GM23338 (cell line): ENCODE measurements at regions not wholly inside any gene's neighbourhood (a gene's known extent, or its start where the extent isn't known, plus 50 kb on each side); places are given as distances from the start of the nearest gene placed in this dataset.

Source experiments
- ATAC-seq: fragments of 200-7000 bp; cut with Tn5 transposase; 3 replicates; pipeline ENCODE4 v1.9.1; 2020
- DNase-seq: peaks from one replicate; pipeline ENCODE4 v3.0.0-alpha.2; 2015; ENCODE audit warnings: low spot score
- H2AFZ ChIP-seq: fragments of 200-600 bp; sonication (generic); 2 replicates; pipeline ENCODE4 v1.8.0; 2016; ENCODE audit warnings: antibody characterized with exemption, mild to moderate bottlenecking, moderate library complexity
- H3F3A ChIP-seq: fragments of 200-600 bp; sonication (generic); replicated peaks from 2 replicates; pipeline ENCODE4 v1.8.0; 2017; ENCODE audit warnings: antibody characterized with exemption, mixed run types, low read depth
- H3K27ac ChIP-seq: fragments of 200-600 bp; sonication (generic); 2 replicates; pipeline ENCODE4 v1.6.1; 2016; ENCODE audit warnings: low read depth
- H3K27me3 ChIP-seq: fragments of 200-600 bp; sonication (generic); 2 replicates; pipeline ENCODE4 v1.8.0; 2016; ENCODE audit warnings: mild to moderate bottlenecking, mixed run types, moderate library complexity; ENCODE audit not compliant: insufficient read depth
- H3K36me3 ChIP-seq: fragments of 200-600 bp; sonication (generic); 2 replicates; pipeline ENCODE4 v1.8.0; 2016; ENCODE audit warnings: mild to moderate bottlenecking; ENCODE audit not compliant: insufficient read depth
- H3K4me1 ChIP-seq: fragments of 200-600 bp; sonication (generic); 2 replicates; pipeline ENCODE4 v1.8.0; 2016; ENCODE audit warnings: mild to moderate bottlenecking, moderate library complexity; ENCODE audit not compliant: insufficient read depth
- H3K4me2 ChIP-seq: fragments of 200-600 bp; sonication (generic); 2 replicates; pipeline ENCODE4 v1.7.1; 2017; ENCODE audit warnings: mixed run types
- H3K4me3 ChIP-seq: fragments of 200-600 bp; sonication (generic); 2 replicates; pipeline ENCODE4 v1.6.1; 2016; ENCODE audit warnings: mixed run types
- H3K79me2 ChIP-seq: fragments of 200-600 bp; sonication (generic); replicated peaks from 2 replicates; pipeline ENCODE4 v1.8.0; 2017; ENCODE audit warnings: mild to moderate bottlenecking; ENCODE audit not compliant: insufficient read depth
- H3K9me2 ChIP-seq: fragments of 200-600 bp; sonication (generic); 2 replicates; pipeline ENCODE4 v1.8.0; 2017; ENCODE audit not compliant: insufficient read depth
- H4K20me1 ChIP-seq: fragments of 200-600 bp; sonication (generic); replicated peaks from 2 replicates; pipeline ENCODE4 v1.8.0; 2017; ENCODE audit warnings: mild to moderate bottlenecking; ENCODE audit not compliant: insufficient read depth
- H3K27ac Mint-ChIP-seq: 2 replicates; pipeline ENCODE4 v1.8.0; 2020; ENCODE audit warnings: inconsistent platforms, mild to moderate bottlenecking, moderate library complexity, mixed read lengths
- H3K27me3 Mint-ChIP-seq: 3 replicates; pipeline ENCODE4 v1.8.0; 2022; ENCODE audit warnings: low read depth, mild to moderate bottlenecking, moderate library complexity, mixed read lengths, inconsistent platforms; ENCODE audit not compliant: insufficient read depth, poor library complexity
- H3K36me3 Mint-ChIP-seq: 3 replicates; pipeline ENCODE4 v1.8.0; 2021; ENCODE audit warnings: low read depth, mild to moderate bottlenecking, inconsistent platforms, moderate library complexity, mixed read lengths
- H3K4me1 Mint-ChIP-seq: 3 replicates; pipeline ENCODE4 v1.8.0; 2020; ENCODE audit warnings: mild to moderate bottlenecking, inconsistent platforms, mixed read lengths
- H3K4me3 Mint-ChIP-seq: 3 replicates; pipeline ENCODE4 v1.8.0; 2021; ENCODE audit warnings: moderate library complexity, mild to moderate bottlenecking, inconsistent platforms, mixed read lengths
- H3K9me3 Mint-ChIP-seq: 3 replicates; pipeline ENCODE4 v1.8.0; 2020; ENCODE audit warnings: moderate library complexity, mild to moderate bottlenecking, inconsistent platforms, mixed read lengths
- EZH2 ChIP-seq: fragments of 200-600 bp; sonication (generic); IDR thresholded peaks from one replicate; pipeline ENCODE4 v1.8.0; 2017; ENCODE audit warnings: antibody characterized with exemption, mild to moderate bottlenecking, low read depth; ENCODE audit not compliant: unreplicated experiment
- NANOG ChIP-seq: IDR thresholded peaks from 2 replicates; pipeline ENCODE4 v1.6.1; 2016; ENCODE audit warnings: antibody characterized with exemption, borderline replicate concordance
- ZNF114 ChIP-seq: fragments of 250-450 bp; sonication (Bioruptor Pico); IDR thresholded peaks from 2 replicates; pipeline ENCODE4 v1.5.0; 2020; ENCODE audit warnings: mild to moderate bottlenecking, moderate library complexity
- ZNF331 ChIP-seq: fragments of 250-450 bp; sonication (Bioruptor Pico); IDR thresholded peaks from 2 replicates; pipeline ENCODE4 v1.5.0; 2020; ENCODE audit warnings: low read depth, mild to moderate bottlenecking, moderate library complexity
- TF ChIP-seq, protein P1 (sequence below), 2 experiments: fragments of 200-600 bp in 1 of 2; sonication (generic) in 1 of 2; conservative IDR thresholded peaks; 2 replicates each; pipeline versions ENCODE4 v1.5.1 to v1.6.1; 2016 to 2017; ENCODE audit warnings: antibody characterized with exemption in 2 of 2, low read depth in 2 of 2, mild to moderate bottlenecking in 2 of 2, moderate library complexity in 1 of 2
- TF ChIP-seq, protein P2 (sequence below): IDR thresholded peaks from one replicate; pipeline ENCODE4 v1.6.1; 2018; ENCODE audit warnings: antibody characterized with exemption; ENCODE audit not compliant: unreplicated experiment

DNA sequence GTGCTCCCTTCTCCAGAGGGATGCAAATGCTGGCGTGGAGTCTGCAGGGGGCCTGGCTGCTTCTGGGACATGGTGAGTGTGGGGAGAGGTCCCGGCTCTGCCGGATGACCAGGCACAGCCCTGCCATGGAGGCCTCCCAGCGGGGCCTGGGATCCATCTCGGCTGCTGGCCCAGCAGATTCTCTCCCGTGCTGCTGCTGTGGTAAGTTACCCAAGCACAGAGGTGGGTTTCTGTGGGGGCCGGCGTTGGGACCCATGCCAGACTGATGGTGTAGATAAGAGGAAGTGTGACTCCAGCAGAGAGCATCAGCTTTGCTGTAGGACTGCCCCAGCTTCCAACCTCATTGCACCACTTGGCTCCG is 147.5 kb upstream of the B3GAT1 start:
- no peak for DNase-seq
- Mint-ChIP-seq H3K27ac (no peak overlapping the region), H3K4me1 (peaks cover 14% of the 10 kb centered on the region), H3K27me3 (peaks cover 15% of the 10 kb centered on the region), H3K36me3 (no peaks in the 10 kb centered on the region), H3K9me3 (no peaks in the 10 kb centered on the region), H3K4me3 (no peak overlapping the region)
- no peaks in the 10 kb centered on the region for H3K79me2 ChIP-seq
- no peak overlapping the region for H3K4me3 ChIP-seq
- H3F3A ChIP-seq: no peaks in the 10 kb centered on the region
- H4K20me1 ChIP-seq: no peaks in the 10 kb centered on the region
- no peak overlapping the region for H3K27ac ChIP-seq
- H3K4me1 ChIP-seq: no peaks in the 10 kb centered on the region
- no peaks in the 10 kb centered on the region for H3K9me2 ChIP-seq
- no peak for ATAC-seq
- H3K36me3 ChIP-seq: no peaks in the 10 kb centered on the region
- no peak overlapping the region for H2AFZ ChIP-seq
- H3K27me3 ChIP-seq: no peaks in the 10 kb centered on the region
- TF ChIP-seq EZH2 (no peak), NANOG (no peak)
- TF ChIP-seq, protein P1, sequence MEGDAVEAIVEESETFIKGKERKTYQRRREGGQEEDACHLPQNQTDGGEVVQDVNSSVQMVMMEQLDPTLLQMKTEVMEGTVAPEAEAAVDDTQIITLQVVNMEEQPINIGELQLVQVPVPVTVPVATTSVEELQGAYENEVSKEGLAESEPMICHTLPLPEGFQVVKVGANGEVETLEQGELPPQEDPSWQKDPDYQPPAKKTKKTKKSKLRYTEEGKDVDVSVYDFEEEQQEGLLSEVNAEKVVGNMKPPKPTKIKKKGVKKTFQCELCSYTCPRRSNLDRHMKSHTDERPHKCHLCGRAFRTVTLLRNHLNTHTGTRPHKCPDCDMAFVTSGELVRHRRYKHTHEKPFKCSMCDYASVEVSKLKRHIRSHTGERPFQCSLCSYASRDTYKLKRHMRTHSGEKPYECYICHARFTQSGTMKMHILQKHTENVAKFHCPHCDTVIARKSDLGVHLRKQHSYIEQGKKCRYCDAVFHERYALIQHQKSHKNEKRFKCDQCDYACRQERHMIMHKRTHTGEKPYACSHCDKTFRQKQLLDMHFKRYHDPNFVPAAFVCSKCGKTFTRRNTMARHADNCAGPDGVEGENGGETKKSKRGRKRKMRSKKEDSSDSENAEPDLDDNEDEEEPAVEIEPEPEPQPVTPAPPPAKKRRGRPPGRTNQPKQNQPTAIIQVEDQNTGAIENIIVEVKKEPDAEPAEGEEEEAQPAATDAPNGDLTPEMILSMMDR (conservative IDR thresholded peaks at IDR 0.05; ENCODE audit: low read depth in 2 of 2): no peak
- H3K4me2 ChIP-seq: no peak overlapping the region

DNA sequence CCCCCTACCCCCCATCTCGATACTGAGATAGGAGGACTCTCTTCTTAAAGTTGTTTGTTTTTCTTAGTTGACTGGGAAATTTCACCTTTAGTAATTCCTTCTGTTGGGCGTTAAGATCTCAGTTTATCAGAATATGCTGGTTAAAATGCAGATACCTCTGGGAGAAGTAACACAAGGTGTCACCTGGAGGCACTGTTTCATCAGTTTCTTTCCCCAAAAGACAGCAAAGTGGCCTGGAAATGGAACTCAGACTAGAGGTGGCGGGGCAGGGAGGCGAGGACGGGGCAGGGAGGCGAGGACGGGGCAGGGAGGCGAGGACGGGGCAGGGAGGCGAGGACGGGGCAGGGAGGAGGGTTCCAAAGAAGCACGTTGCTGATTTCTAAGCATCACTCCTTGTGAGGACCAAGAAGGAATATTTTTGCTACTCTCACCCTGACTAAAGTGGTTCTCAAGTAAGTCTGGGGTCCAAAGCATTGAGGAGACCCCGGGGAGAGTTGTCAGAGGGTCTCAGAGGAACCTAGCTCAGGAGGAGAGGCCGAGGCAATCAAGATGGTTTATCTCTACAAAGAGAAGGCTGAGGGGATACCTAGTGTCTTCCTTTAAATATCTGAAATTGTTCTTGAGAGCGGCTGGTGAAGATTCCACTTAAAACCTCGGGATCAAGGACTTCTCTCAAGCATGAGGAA is 147.0 kb upstream of the B3GAT1 start:
- Histone ChIP-seq H3K4me2 (no peak overlapping the region), H3K4me1 (no peaks in the 10 kb centered on the region), H3F3A (no peaks in the 10 kb centered on the region), H2AFZ (no peak overlapping the region), H4K20me1 (no peaks in the 10 kb centered on the region), H3K79me2 (no peaks in the 10 kb centered on the region), H3K4me3 (no peak overlapping the region), H3K9me2 (no peaks in the 10 kb centered on the region), H3K27ac (no peak overlapping the region), H3K27me3 (no peaks in the 10 kb centered on the region), H3K36me3 (no peaks in the 10 kb centered on the region)
- no peak overlapping the region for H3K27ac Mint-ChIP-seq
- ATAC-seq (no peak), DNase-seq (no peak)
- H3K36me3 Mint-ChIP-seq: no peaks in the 10 kb centered on the region
- peaks cover 14% of the 10 kb centered on the region for H3K4me1 Mint-ChIP-seq
- TF ChIP-seq ZNF331 (CRISPR knock-in tag): no peak
- TF ChIP-seq, protein P2, sequence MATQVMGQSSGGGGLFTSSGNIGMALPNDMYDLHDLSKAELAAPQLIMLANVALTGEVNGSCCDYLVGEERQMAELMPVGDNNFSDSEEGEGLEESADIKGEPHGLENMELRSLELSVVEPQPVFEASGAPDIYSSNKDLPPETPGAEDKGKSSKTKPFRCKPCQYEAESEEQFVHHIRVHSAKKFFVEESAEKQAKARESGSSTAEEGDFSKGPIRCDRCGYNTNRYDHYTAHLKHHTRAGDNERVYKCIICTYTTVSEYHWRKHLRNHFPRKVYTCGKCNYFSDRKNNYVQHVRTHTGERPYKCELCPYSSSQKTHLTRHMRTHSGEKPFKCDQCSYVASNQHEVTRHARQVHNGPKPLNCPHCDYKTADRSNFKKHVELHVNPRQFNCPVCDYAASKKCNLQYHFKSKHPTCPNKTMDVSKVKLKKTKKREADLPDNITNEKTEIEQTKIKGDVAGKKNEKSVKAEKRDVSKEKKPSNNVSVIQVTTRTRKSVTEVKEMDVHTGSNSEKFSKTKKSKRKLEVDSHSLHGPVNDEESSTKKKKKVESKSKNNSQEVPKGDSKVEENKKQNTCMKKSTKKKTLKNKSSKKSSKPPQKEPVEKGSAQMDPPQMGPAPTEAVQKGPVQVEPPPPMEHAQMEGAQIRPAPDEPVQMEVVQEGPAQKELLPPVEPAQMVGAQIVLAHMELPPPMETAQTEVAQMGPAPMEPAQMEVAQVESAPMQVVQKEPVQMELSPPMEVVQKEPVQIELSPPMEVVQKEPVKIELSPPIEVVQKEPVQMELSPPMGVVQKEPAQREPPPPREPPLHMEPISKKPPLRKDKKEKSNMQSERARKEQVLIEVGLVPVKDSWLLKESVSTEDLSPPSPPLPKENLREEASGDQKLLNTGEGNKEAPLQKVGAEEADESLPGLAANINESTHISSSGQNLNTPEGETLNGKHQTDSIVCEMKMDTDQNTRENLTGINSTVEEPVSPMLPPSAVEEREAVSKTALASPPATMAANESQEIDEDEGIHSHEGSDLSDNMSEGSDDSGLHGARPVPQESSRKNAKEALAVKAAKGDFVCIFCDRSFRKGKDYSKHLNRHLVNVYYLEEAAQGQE: no peak
- no peak for TF ChIP-seq EZH2
- TF ChIP-seq, protein P1 (conservative IDR thresholded peaks at IDR 0.05; ENCODE audit: low read depth in 2 of 2): peak in 1 of 2 experiments; percentile 46; a peak in 2 of 4 replicates
- no peak for TF ChIP-seq ZNF114 (CRISPR knock-in tag)
- H3K9me3 Mint-ChIP-seq: no peaks in the 10 kb centered on the region
- H3K27me3 Mint-ChIP-seq: peaks cover 15% of the 10 kb centered on the region
- H3K4me3 Mint-ChIP-seq: no peak overlapping the region
